ENCODE measurements at regions not wholly inside any gene's neighbourhood (a gene's known extent, or its start where the extent isn't known, plus 50 kb on each side); places are given as distances from the start of the nearest gene placed in this dataset.

GRCh38 chr10:78717200-78717599 lies 351.6 kb upstream of the ZMIZ1 start:
- no peak overlapping the region for H3K4me3 Mint-ChIP-seq
- Histone ChIP-seq H3K4me3 (ENCODE audit: control extremely low read depth in 1 of 5, extremely low read depth in 1 of 5, insufficient read depth in 1 of 5, low read depth in 2 of 5, low read length in 4 of 5) (no peak overlapping the region), H3K36me3 (replicated peaks in 1 of 2; ENCODE audit: control extremely low read depth in 1 of 2, control insufficient read depth in 1 of 2, extremely low read depth in 1 of 2, insufficient read depth in 2 of 2, low read length in 1 of 2) (no peaks in the 10 kb centered on the region), H3K27ac (ENCODE audit: low read length in 2 of 2) (no peak overlapping the region), H3K27me3 (replicated peaks in 1 of 4; ENCODE audit: control extremely low read depth in 1 of 4, control insufficient read depth in 3 of 4, insufficient read depth in 4 of 4, low read length in 3 of 4) (peaks cover 0 to 12% (median under 1%) of the 10 kb centered on the region in 4 experiments), H3K4me1 (ENCODE audit: control insufficient read depth in 2 of 2, insufficient read depth in 2 of 2, low read length in 2 of 2) (no peaks in the 10 kb centered on the region), H2AFZ (ENCODE audit: insufficient read depth, low read depth, low read length, poor library complexity, severe bottlenecking) (no peak overlapping the region), H3K9me3 (ENCODE audit: control extremely low read depth in 1 of 3, control insufficient read depth in 2 of 3, insufficient read depth in 1 of 3, low read length in 2 of 3) (peaks cover 0 to 5% (median 0%) of the 10 kb centered on the region in 3 donors), H4K20me1 (ENCODE audit: control insufficient read depth, insufficient read depth, low read length, poor library complexity, severe bottlenecking) (no peaks in the 10 kb centered on the region), H3K9ac (ENCODE audit: low read length) (no peak overlapping the region), H3K79me2 (ENCODE audit: control insufficient read depth, insufficient read depth, low read length) (no peaks in the 10 kb centered on the region), H3K4me2 (replicated peaks; ENCODE audit: low read depth, low read length, poor library complexity, severe bottlenecking) (no peak overlapping the region)
- ATAC-seq (ENCODE audit: low read depth) (no peak), DNase-seq (no peak)
- intact Hi-C loops (cut with micrococcal nuclease): no loop called here
- no peaks in the 10 kb centered on the region for H3K9me3 Mint-ChIP-seq (ENCODE audit: insufficient read depth)
- H3K27ac Mint-ChIP-seq: no peak overlapping the region
- ChIA-PET CTCF (no interaction called here), POLR2A (no interaction called here)
- no peaks in the 10 kb centered on the region for H3K4me1 Mint-ChIP-seq
- peaks cover 23% of the 10 kb centered on the region for H3K27me3 Mint-ChIP-seq
- no peak for TF ChIP-seq CTCF (IDR thresholded peaks at IDR 0.05)
- TF ChIP-seq EZH2 (IDR thresholded peaks at IDR 0.05; ENCODE audit: borderline replicate concordance, insufficient read depth, low read depth, low read length, poor library complexity, severe bottlenecking): no peak
- WGBS (ENCODE audit: insufficient coverage): 96% methylated on average over 2 of the region's 5 CpGs

- H3K27ac Mint-ChIP-seq: no peak overlapping the region
- DNase-seq (no peak), ATAC-seq (ENCODE audit: low read depth) (no peak)
- no peak overlapping the region for H3K9ac ChIP-seq (ENCODE audit: low read length)
- H3K4me3 ChIP-seq (ENCODE audit: control extremely low read depth in 1 of 5, extremely low read depth in 1 of 5, insufficient read depth in 1 of 5, low read depth in 2 of 5, low read length in 4 of 5): no peak overlapping the region
- H3K27me3 ChIP-seq (replicated peaks in 1 of 4; ENCODE audit: control extremely low read depth in 1 of 4, control insufficient read depth in 3 of 4, insufficient read depth in 4 of 4, low read length in 3 of 4): peaks cover 0 to 12% (median under 1%) of the 10 kb centered on the region in 4 experiments
- H3K4me1 Mint-ChIP-seq: no peaks in the 10 kb centered on the region
- no peak for TF ChIP-seq CTCF (IDR thresholded peaks at IDR 0.05)
- no peak for TF ChIP-seq EZH2 (IDR thresholded peaks at IDR 0.05; ENCODE audit: borderline replicate concordance, insufficient read depth, low read depth, low read length, poor library complexity, severe bottlenecking)
- no peak overlapping the region for H3K4me3 Mint-ChIP-seq
- no peaks in the 10 kb centered on the region for H3K79me2 ChIP-seq (ENCODE audit: control insufficient read depth, insufficient read depth, low read length)
- ChIA-PET POLR2A (no interaction called here), CTCF (no interaction called here)
- no peaks in the 10 kb centered on the region for H4K20me1 ChIP-seq (ENCODE audit: control insufficient read depth, insufficient read depth, low read length, poor library complexity, severe bottlenecking)
- H3K9me3 ChIP-seq (ENCODE audit: control extremely low read depth in 1 of 3, control insufficient read depth in 2 of 3, insufficient read depth in 1 of 3, low read length in 2 of 3): peaks cover 0 to 5% (median 0%) of the 10 kb centered on the region in 3 donors
- H3K4me2 ChIP-seq (replicated peaks; ENCODE audit: low read depth, low read length, poor library complexity, severe bottlenecking): no peak overlapping the region
- H2AFZ ChIP-seq (ENCODE audit: insufficient read depth, low read depth, low read length, poor library complexity, severe bottlenecking): no peak overlapping the region
- peaks cover 24% of the 10 kb centered on the region for H3K27me3 Mint-ChIP-seq
- WGBS (ENCODE audit: insufficient coverage): 100% methylated on average over 1 of the region's 2 CpGs
- H3K36me3 ChIP-seq (replicated peaks in 1 of 2; ENCODE audit: control extremely low read depth in 1 of 2, control insufficient read depth in 1 of 2, extremely low read depth in 1 of 2, insufficient read depth in 2 of 2, low read length in 1 of 2): no peaks in the 10 kb centered on the region
- no peaks in the 10 kb centered on the region for H3K4me1 ChIP-seq (ENCODE audit: control insufficient read depth in 2 of 2, insufficient read depth in 2 of 2, low read length in 2 of 2)
- no peak overlapping the region for H3K27ac ChIP-seq (ENCODE audit: low read length in 2 of 2)
- H3K9me3 Mint-ChIP-seq (ENCODE audit: insufficient read depth): no peaks in the 10 kb centered on the region
- intact Hi-C loops (cut with micrococcal nuclease): no loop called here
Observed at GRCh38 chr10:78718032-78718572, 350.7 kb upstream of the ZMIZ1 start.
